AML-193 (cell line): ENCODE measurements at regions not wholly inside any gene's neighbourhood (a gene's known extent, or its start where the extent isn't known, plus 50 kb on each side); places are given as distances from the start of the nearest gene placed in this dataset.
"Not testable (repeated sequence)": the region's sequence is repeated elsewhere in the genome, so short reads cannot be mapped to it uniquely, and the experiment has no call there.

Experiments used
- DNase-seq, 2 experiments: peaks; one replicate each; lab custom pipeline; 2025; lab: John Stamatoyannopoulos, UW

GRCh38 chr14:106670011-106670410 lies 1143.6 kb downstream of the TMEM121 start:
- DNase-seq, result no peak

- DNase-seq, result not testable (repeated sequence)
Observed at GRCh38 chr14:106674093-106674492, 1147.7 kb downstream of the TMEM121 start.

- not testable (repeated sequence) for DNase-seq
Observed at GRCh38 chr14:106674509-106675125, 1148.2 kb downstream of the TMEM121 start.

- DNase-seq, result not testable (repeated sequence)
Observed at GRCh38 chr14:106675716-106676115, 1149.3 kb downstream of the TMEM121 start.

GRCh38 chr14:106679776-106680175 lies 1153.4 kb downstream of the TMEM121 start:
- no peak for DNase-seq

GRCh38 chr14:106681161-106681560 lies 1154.8 kb downstream of the TMEM121 start:
- DNase-seq, result no peak

- DNase-seq, result no peak
Observed at GRCh38 chr14:106681568-106681967, 1155.2 kb downstream of the TMEM121 start.

GRCh38 chr14:106683631-106684030 lies 1157.2 kb downstream of the TMEM121 start:
- no peak for DNase-seq

GRCh38 chr14:106686533-106686932 lies 1160.2 kb downstream of the TMEM121 start:
- no peak for DNase-seq

- DNase-seq, result no peak
Observed at GRCh38 chr14:106690333-106690891, 1164.0 kb downstream of the TMEM121 start.

- DNase-seq, result peak; percentile 10 to 13
Observed at GRCh38 chr14:106691601-106692291, 1165.4 kb downstream of the TMEM121 start.

- DNase-seq, result peak; percentile 29 to 36
Observed at GRCh38 chr14:106694638-106695393, 1168.4 kb downstream of the TMEM121 start.

GRCh38 chr14:106698620-106699267 lies 1172.4 kb downstream of the TMEM121 start:
- DNase-seq, result not testable (repeated sequence)

GRCh38 chr14:106703651-106704050 lies 1177.3 kb downstream of the TMEM121 start:
- not testable (repeated sequence) for DNase-seq

- not testable (repeated sequence) for DNase-seq
Observed at GRCh38 chr14:106706488-106706887, 1180.1 kb downstream of the TMEM121 start.

GRCh38 chr14:106710187-106710586 lies 1183.8 kb downstream of the TMEM121 start:
- DNase-seq, result not testable (repeated sequence)

GRCh38 chr14:106712513-106712912 lies 1186.1 kb downstream of the TMEM121 start:
- not testable (repeated sequence) for DNase-seq

- DNase-seq, result not testable (repeated sequence)
Observed at GRCh38 chr14:106714446-106715428, 1188.4 kb downstream of the TMEM121 start.

GRCh38 chr14:106717544-106717943 lies 1191.2 kb downstream of the TMEM121 start:
- not testable (repeated sequence) for DNase-seq

GRCh38 chr14:106719880-106720279 lies 1193.5 kb downstream of the TMEM121 start:
- not testable (repeated sequence) for DNase-seq

- DNase-seq, result not testable (repeated sequence)
Observed at GRCh38 chr14:106721926-106722325, 1195.5 kb downstream of the TMEM121 start.
